Common myeloid progenitor, CD34-positive (primary cell): ENCODE measurements at regions not wholly inside any gene's neighbourhood (a gene's known extent, or its start where the extent isn't known, plus 50 kb on each side); places are given as distances from the start of the nearest gene placed in this dataset.

Experiments used
- CTCF ChIA-PET: fragments of 350-600 bp; sonication (Branson Sonifier 250); formaldehyde crosslinking; loops from one replicate; lab custom pipeline; 2021; ENCODE audit warnings: antibody characterized with exemption; lab: Charles Lee
- POLR2A ChIA-PET: fragments of 350-600 bp; sonication (Branson Sonifier 250); formaldehyde crosslinking; loops from one replicate; lab custom pipeline; 2021; ENCODE audit warnings: antibody characterized with exemption; lab: Charles Lee
- DNase-seq, 3 donors: peaks; one replicate each; pipeline versions ENCODE4 v3.0.0 to v3.0.0-alpha.2; 2013
- H3K27ac ChIP-seq, 2 experiments: 1 replicate in 1 of 2; 2 replicates in 1 of 2; pipeline ENCODE4 v1.7.0; 2013; ENCODE audit warnings: inconsistent platforms in 2 of 2, low read length in 2 of 2, mild to moderate bottlenecking in 2 of 2, low read depth in 1 of 2, moderate library complexity in 1 of 2; ENCODE audit not compliant: severe bottlenecking in 2 of 2, insufficient read depth in 1 of 2, poor library complexity in 1 of 2
- H3K27me3 ChIP-seq, 5 experiments: replicated peaks in 2 of 5; 1 replicate in 3 of 5; 2 replicates in 2 of 5; pipeline versions ENCODE4 v1.6.1 to v1.7.0; 2013; ENCODE audit warnings: low read length in 4 of 5, mild to moderate bottlenecking in 2 of 5, moderate library complexity in 2 of 5, inconsistent platforms in 1 of 5; ENCODE audit not compliant: insufficient read depth in 5 of 5, control insufficient read depth in 4 of 5
- H3K36me3 ChIP-seq, 4 experiments: 1 replicate in 2 of 4; 2 replicates in 2 of 4; pipeline versions ENCODE4 v1.6.1 to v1.7.0; 2013; ENCODE audit warnings: low read length in 3 of 4, control low read depth in 1 of 4, mild to moderate bottlenecking in 1 of 4; ENCODE audit not compliant: control insufficient read depth in 4 of 4, insufficient read depth in 4 of 4
- H3K4me1 ChIP-seq, 4 experiments: 1 replicate in 3 of 4; 2 replicates in 1 of 4; pipeline versions ENCODE4 v1.6.1 to v1.7.1; 2013; ENCODE audit warnings: low read length in 3 of 4, mild to moderate bottlenecking in 3 of 4, control low read depth in 1 of 4, inconsistent platforms in 1 of 4, moderate library complexity in 1 of 4; ENCODE audit not compliant: control insufficient read depth in 4 of 4, insufficient read depth in 4 of 4; ENCODE audit errors: control extremely low read depth in 1 of 4
- H3K4me3 ChIP-seq, 7 experiments: 1 replicate in 4 of 7; 2 replicates in 3 of 7; pipeline versions ENCODE4 v1.5.1 to v1.7.0; 2013; ENCODE audit warnings: mild to moderate bottlenecking in 7 of 7, low read length in 6 of 7, moderate library complexity in 6 of 7, inconsistent platforms in 2 of 7, low read depth in 2 of 7, control low read depth in 1 of 7; ENCODE audit not compliant: insufficient read depth in 4 of 7, control insufficient read depth in 1 of 7; ENCODE audit errors: extremely low read depth in 1 of 7
- H3K9me3 ChIP-seq, 5 experiments: 1 replicate in 4 of 5; 2 replicates in 1 of 5; pipeline versions ENCODE4 v1.6.1 to v1.7.1; 2013; ENCODE audit warnings: low read length in 4 of 5, mild to moderate bottlenecking in 2 of 5, inconsistent platforms in 1 of 5, low read depth in 1 of 5, moderate library complexity in 1 of 5; ENCODE audit not compliant: control insufficient read depth in 4 of 5, insufficient read depth in 2 of 5; ENCODE audit errors: control extremely low read depth in 1 of 5
- WGBS: methylation state at CpG from one replicate; pipeline ENCODE4 v1.1.5; 2013; ENCODE audit not compliant: insufficient coverage; 5-methylcytosine and 5-hydroxymethylcytosine counted together

DNA sequence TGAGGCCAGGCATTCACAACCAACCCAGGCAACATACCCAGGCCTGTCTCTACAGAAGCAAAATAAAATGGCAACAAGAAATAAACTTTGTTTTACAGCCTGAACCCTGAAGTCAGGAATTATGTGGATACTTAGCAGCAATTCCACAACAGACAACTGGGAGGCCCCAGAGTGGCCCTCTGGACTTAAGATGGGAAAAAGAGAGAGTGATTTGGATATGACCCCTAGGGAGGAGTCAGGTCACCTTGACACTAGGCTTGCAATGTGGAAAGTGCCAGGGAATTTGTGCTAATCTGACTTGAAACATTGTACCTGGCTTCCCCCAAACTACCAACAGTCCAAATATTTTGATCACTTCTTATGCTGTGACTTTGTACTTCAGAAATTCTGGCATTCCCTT, 193.1 kb downstream of the PARM1 start:
- CTCF ChIA-PET: no interaction called here
- H3K4me1 ChIP-seq: no peaks in the 10 kb centered on the region
- POLR2A ChIA-PET: no interaction called here
- H3K9me3 ChIP-seq: no peaks in the 10 kb centered on the region
- H3K27ac ChIP-seq: no peak overlapping the region
- no peaks in the 10 kb centered on the region for H3K36me3 ChIP-seq
- no peaks in the 10 kb centered on the region for H3K27me3 ChIP-seq
- no peak overlapping the region for H3K4me3 ChIP-seq
- no peak for DNase-seq

DNA sequence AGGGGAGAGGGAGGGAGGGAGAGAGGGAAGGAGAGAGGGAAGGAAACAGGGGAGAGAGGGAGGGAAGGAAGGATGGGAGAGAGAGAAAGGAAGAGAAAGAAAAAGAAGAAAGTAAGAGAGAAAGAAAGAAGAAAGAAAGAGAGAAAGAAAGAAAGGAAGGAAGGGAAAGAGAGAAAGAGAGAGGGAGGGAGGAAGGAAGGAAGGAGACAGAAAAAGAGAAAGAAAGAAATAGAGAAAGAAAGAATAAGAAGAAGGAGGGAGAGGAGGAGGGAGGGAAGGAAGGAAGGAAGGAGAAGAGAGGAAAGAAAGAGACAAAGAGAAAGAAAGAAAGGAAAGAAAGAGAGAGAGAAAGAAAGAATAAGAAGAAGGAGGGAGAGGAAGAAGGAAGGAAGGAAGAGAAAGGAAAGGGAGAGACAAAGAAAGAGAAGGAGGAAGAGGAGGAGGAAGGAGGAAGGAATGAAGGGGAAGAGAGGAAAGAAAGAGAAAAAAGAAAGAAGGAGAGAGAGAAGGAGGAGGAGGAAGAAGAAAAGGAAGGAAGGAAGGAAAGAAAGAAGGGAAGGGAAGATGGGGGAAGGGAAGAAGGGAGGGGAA, 189.6 kb downstream of the PARM1 start:
- Histone ChIP-seq H3K27ac (no peak overlapping the region), H3K27me3 (no peaks in the 10 kb centered on the region), H3K36me3 (no peaks in the 10 kb centered on the region), H3K4me3 (no peak overlapping the region), H3K4me1 (no peaks in the 10 kb centered on the region), H3K9me3 (peaks cover 0 to 2% (median 0%) of the 10 kb centered on the region in 5 experiments)
- POLR2A ChIA-PET: no interaction called here
- CTCF ChIA-PET: no interaction called here
- no peak for DNase-seq

DNA sequence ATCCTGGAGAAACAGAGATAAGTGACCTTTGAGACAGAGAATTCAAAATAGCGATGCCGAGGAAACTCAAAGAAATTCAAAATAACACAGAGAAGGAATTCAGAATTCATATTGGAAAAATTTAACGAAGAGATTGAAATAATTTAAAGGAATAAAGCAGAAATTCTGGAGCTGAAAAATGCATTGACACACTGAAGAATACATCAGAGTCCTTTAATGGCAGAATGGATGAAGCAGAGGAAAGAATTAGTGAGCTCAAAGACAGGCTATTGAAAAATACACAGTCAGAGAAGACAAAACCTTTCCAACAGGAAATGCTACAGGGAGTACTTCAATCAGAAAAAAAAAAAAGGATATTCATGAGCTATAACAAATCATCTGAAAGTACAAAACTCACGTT, 185.8 kb downstream of the PARM1 start:
- POLR2A ChIA-PET: no interaction called here
- H3K27ac ChIP-seq: no peak overlapping the region
- H3K9me3 ChIP-seq: peaks cover 0 to 3% (median 0%) of the 10 kb centered on the region in 5 experiments
- H3K4me1 ChIP-seq: no peaks in the 10 kb centered on the region
- no peak for DNase-seq
- no peaks in the 10 kb centered on the region for H3K27me3 ChIP-seq
- CTCF ChIA-PET: no interaction called here
- WGBS: 100% methylated on average over 3 of the region's 4 CpGs
- no peak overlapping the region for H3K4me3 ChIP-seq
- H3K36me3 ChIP-seq: no peaks in the 10 kb centered on the region

DNA sequence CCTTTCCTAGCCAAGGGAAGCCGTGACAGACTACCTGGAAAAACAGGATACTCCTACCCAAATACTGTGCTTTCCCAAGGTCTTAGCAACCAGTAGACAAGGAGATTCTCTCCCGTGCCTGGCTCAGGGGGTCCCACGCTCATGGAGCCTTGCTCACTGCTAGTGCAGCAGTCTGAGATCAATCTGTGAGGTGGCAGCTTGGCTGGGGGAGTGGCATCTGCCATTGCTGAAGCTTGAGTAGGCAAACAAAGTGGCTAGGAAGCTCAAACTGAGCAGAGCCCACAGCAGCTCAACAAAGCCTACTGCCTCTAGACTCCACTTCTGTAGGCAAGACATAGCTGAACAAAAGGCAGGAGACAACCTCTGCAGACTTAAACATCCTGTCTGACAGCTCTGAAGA, 177.1 kb downstream of the PARM1 start:
- Histone ChIP-seq H3K9me3 (peaks cover 0 to 3% (median 0%) of the 10 kb centered on the region in 5 experiments), H3K27me3 (no peaks in the 10 kb centered on the region), H3K4me1 (no peaks in the 10 kb centered on the region), H3K4me3 (no peak overlapping the region), H3K27ac (no peak overlapping the region), H3K36me3 (no peaks in the 10 kb centered on the region)
- ChIA-PET POLR2A (no interaction called here), CTCF (no interaction called here)
- WGBS: 100% methylated on average over 3 of the region's 3 CpGs
- no peak for DNase-seq

DNA sequence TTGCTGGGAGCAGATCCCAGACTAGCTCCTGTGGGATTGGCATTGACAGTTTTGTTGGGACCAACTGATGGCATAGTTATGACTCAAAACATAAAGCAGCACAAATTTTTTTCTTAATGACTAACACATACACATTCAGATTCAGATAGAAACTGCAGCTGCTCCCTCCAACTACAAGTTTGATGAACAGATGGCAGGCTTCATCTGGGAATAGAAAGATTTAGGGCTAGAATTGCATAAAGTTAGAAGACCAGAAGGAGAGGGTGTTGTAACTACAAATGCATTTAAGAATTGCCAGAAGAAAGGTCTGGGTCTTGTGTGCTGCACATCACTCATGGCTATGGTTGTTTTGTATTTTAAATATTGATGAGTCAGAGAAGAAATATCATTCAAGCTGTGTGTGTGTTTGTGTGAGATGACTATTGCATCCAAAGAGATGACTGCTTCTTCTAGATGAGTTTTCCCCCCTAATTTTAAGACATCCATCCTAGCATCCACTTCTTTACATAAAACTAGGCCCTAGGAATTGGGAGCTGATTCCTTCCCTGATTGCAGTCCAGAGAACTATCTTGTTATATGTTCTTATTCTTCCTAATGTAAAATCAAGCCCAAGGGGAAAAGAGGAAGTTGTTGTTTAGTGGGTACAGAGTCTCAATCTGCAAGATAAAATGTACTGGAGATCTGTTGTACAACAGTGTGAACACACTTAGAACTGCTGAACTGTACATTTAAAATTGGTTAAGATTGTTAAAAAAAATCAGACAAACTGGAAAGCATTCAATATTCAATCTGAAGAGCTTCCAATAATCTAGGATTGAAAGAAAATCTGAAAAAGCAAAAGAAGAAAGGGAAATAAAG, 175.1 kb downstream of the PARM1 start:
- Histone ChIP-seq H3K27ac (no peak overlapping the region), H3K36me3 (no peaks in the 10 kb centered on the region), H3K4me3 (no peak overlapping the region), H3K27me3 (peaks cover 0 to 2% (median 0%) of the 10 kb centered on the region in 5 experiments), H3K9me3 (peaks cover 0 to 3% (median 0%) of the 10 kb centered on the region in 5 experiments), H3K4me1 (no peaks in the 10 kb centered on the region)
- no peak for DNase-seq
- CTCF ChIA-PET: no interaction called here
- POLR2A ChIA-PET: no interaction called here

DNA sequence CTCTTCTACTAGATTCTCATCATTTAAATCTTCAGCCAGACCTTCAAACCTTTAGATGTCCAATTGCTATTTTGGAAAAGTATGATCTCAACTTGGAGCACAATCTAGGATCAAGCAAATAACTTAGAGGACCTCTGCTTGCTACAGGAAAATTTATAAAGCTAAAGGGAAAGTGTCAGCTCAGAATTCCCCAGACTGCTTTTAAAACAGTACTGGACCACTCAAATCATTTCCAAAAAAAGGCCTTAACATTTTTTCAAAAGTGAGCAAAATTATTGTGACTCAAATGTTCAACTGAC, 169.8 kb downstream of the PARM1 start:
- peaks cover 0 to 2% (median 0%) of the 10 kb centered on the region in 5 experiments for H3K27me3 ChIP-seq
- peaks cover 0 to 2% (median 0%) of the 10 kb centered on the region in 5 experiments for H3K9me3 ChIP-seq
- H3K27ac ChIP-seq: no peak overlapping the region
- H3K4me1 ChIP-seq: no peaks in the 10 kb centered on the region
- ChIA-PET POLR2A (no interaction called here), CTCF (no interaction called here)
- DNase-seq: no peak
- no peaks in the 10 kb centered on the region for H3K36me3 ChIP-seq
- H3K4me3 ChIP-seq: no peak overlapping the region

DNA sequence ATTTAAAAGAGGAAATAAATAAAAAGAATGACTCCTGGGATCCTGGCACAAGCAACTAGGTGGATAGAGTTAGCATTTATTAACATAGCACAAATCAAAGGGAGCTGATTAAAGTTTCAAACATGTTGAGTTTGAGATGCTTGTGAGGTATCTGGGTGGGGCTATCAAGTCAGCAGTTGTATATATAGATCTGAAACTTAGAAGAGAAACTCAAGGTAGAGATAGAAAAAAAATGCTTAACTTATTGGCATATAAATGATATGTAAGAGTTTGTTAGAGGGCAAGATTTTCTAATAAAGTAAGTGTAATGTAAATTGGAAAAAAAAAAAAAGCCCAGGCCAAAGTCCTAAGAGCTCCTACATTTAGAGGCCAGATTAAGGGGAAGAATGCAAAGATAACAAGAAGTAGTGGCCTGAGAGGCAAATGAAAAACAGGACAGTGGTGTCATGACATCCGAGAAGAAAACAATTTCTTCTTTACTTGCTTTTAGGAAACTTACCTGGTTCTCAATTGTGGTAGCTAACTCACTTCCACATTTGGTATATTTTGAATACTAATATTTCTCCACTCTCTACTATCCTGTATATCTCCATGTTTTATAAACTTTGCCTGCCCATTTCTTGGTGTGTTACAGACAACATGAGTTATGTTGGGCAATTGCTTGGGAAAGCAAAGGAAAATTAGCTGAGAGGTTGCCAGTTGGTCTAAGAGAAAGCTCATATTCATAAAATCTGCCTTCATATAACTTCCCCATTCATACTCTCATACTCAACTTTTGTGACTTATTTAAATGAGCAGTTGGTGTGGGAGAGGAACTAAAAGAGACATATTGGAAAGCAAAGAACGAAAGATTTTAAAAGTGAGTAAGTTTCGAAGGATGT, 169.2 kb downstream of the PARM1 start:
- WGBS: no CpG with 5 or more reads among the region's 3 CpGs
- ChIA-PET POLR2A (no interaction called here), CTCF (no interaction called here)
- H3K27me3 ChIP-seq: peaks cover 0 to 2% (median 0%) of the 10 kb centered on the region in 5 experiments
- no peaks in the 10 kb centered on the region for H3K4me1 ChIP-seq
- no peaks in the 10 kb centered on the region for H3K36me3 ChIP-seq
- H3K9me3 ChIP-seq: peaks cover 0 to 2% (median 0%) of the 10 kb centered on the region in 5 experiments
- H3K27ac ChIP-seq: no peak overlapping the region
- DNase-seq: no peak
- H3K4me3 ChIP-seq: no peak overlapping the region
